K562 (cell line): ENCODE measurements at regions not wholly inside any gene's neighbourhood (a gene's known extent, or its start where the extent isn't known, plus 50 kb on each side); places are given as distances from the start of the nearest gene placed in this dataset.

Experiments
- BDP1 ChIP-seq: IDR thresholded peaks from 3 replicates; pipeline ENCODE4 v1.6.1; 2011; ENCODE audit not compliant: insufficient read length, insufficient read depth
- CCAR2 ChIP-seq: fragments of 200-400 bp; formaldehyde crosslinking; IDR thresholded peaks from 2 replicates; pipeline ENCODE4 v1.6.1; 2017; ENCODE audit warnings: mild to moderate bottlenecking, low read depth, low read length
- GABPB1 ChIP-seq: sonication (generic); formaldehyde crosslinking; IDR thresholded peaks from 2 replicates; pipeline ENCODE4 v1.8.0; 2022; ENCODE audit warnings: mild to moderate bottlenecking, missing genetic modification reagents
- GABPB2 ChIP-seq: fragments of 250-450 bp; sonication (Bioruptor Pico); conservative IDR thresholded peaks from 2 replicates; pipeline ENCODE4 v1.5.1; 2021; ENCODE audit warnings: mild to moderate bottlenecking
- LCOR ChIP-seq: sonication (generic); formaldehyde crosslinking; IDR thresholded peaks from 2 replicates; pipeline ENCODE4 v1.8.0; 2022; ENCODE audit warnings: mild to moderate bottlenecking, missing genetic modification reagents
- SMAD3 ChIP-seq: fragments of 450-650 bp; formaldehyde crosslinking; conservative IDR thresholded peaks from 2 replicates; pipeline ENCODE4 v1.4.0; 2020; ENCODE audit warnings: mild to moderate bottlenecking
- SP1 ChIP-seq: sonication (generic); formaldehyde crosslinking; IDR thresholded peaks from 2 replicates; pipeline ENCODE4 v1.8.1; 2022; ENCODE audit warnings: mild to moderate bottlenecking, missing genetic modification reagents
- SUPT5H ChIP-seq: fragments of 450-650 bp; IDR thresholded peaks from 2 replicates; pipeline ENCODE4 v1.6.1; 2016
- ZNF778 ChIP-seq: fragments of 450-650 bp; formaldehyde crosslinking; IDR thresholded peaks from 2 replicates; pipeline ENCODE4 v1.4.0; 2020; ENCODE audit warnings: mild to moderate bottlenecking, moderate library complexity
- TF ChIP-seq, protein P1 (sequence below): fragments of 150-350 bp; IDR thresholded peaks from 2 replicates; pipeline ENCODE4 v1.6.1; 2014; ENCODE audit warnings: low read depth, mild to moderate bottlenecking, low read length, borderline replicate concordance
- TF ChIP-seq, protein P2 (sequence below): fragments of 200-800 bp; sonication (Bioruptor generic); IDR thresholded peaks from 2 replicates; pipeline ENCODE4 v1.6.1; 2016; ENCODE audit warnings: missing genetic modification characterization, missing compliant biosample characterization

DNA sequence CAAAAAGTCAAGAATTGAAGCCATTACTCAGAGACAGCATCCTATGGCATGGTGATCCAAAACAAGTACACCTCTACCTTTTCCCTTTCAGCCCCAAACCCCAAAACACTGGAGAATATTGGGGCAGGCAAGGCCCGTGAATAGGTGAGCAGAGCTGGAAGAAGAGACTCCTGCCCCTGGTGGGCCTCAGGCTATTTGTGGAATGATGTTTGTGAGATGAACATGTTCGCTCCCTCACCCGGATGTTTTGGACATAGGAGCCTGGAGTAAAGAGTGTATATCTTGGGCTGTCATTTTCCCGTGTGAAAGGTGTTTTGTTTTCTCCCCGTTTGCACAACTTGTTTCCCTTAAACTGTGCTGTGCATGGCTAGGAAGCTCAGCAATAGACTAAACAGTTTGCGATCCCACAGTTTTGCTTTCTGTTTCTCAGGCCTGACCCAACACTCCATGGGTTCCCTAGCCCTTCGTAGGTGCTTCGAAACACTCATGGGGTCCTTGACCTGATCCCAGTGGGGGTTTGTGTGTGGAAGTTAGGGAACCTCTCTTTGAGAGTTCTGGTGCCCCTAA is 136.5 kb upstream of the TNP1 start (continued):
- TF ChIP-seq, protein P1, sequence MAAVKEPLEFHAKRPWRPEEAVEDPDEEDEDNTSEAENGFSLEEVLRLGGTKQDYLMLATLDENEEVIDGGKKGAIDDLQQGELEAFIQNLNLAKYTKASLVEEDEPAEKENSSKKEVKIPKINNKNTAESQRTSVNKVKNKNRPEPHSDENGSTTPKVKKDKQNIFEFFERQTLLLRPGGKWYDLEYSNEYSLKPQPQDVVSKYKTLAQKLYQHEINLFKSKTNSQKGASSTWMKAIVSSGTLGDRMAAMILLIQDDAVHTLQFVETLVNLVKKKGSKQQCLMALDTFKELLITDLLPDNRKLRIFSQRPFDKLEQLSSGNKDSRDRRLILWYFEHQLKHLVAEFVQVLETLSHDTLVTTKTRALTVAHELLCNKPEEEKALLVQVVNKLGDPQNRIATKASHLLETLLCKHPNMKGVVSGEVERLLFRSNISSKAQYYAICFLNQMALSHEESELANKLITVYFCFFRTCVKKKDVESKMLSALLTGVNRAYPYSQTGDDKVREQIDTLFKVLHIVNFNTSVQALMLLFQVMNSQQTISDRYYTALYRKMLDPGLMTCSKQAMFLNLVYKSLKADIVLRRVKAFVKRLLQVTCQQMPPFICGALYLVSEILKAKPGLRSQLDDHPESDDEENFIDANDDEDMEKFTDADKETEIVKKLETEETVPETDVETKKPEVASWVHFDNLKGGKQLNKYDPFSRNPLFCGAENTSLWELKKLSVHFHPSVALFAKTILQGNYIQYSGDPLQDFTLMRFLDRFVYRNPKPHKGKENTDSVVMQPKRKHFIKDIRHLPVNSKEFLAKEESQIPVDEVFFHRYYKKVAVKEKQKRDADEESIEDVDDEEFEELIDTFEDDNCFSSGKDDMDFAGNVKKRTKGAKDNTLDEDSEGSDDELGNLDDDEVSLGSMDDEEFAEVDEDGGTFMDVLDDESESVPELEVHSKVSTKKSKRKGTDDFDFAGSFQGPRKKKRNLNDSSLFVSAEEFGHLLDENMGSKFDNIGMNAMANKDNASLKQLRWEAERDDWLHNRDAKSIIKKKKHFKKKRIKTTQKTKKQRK, result no peak
- TF ChIP-seq LCOR (CRISPR knock-in tag) (no peak), SMAD3 (no peak), GABPB1 (no peak), GABPB2 (CRISPR knock-in tag) (no peak), BDP1 (no peak), CCAR2 (no peak), SUPT5H (no peak), SP1 (CRISPR knock-in tag) (no peak), ZNF778 (no peak)
- TF ChIP-seq, protein P2, sequence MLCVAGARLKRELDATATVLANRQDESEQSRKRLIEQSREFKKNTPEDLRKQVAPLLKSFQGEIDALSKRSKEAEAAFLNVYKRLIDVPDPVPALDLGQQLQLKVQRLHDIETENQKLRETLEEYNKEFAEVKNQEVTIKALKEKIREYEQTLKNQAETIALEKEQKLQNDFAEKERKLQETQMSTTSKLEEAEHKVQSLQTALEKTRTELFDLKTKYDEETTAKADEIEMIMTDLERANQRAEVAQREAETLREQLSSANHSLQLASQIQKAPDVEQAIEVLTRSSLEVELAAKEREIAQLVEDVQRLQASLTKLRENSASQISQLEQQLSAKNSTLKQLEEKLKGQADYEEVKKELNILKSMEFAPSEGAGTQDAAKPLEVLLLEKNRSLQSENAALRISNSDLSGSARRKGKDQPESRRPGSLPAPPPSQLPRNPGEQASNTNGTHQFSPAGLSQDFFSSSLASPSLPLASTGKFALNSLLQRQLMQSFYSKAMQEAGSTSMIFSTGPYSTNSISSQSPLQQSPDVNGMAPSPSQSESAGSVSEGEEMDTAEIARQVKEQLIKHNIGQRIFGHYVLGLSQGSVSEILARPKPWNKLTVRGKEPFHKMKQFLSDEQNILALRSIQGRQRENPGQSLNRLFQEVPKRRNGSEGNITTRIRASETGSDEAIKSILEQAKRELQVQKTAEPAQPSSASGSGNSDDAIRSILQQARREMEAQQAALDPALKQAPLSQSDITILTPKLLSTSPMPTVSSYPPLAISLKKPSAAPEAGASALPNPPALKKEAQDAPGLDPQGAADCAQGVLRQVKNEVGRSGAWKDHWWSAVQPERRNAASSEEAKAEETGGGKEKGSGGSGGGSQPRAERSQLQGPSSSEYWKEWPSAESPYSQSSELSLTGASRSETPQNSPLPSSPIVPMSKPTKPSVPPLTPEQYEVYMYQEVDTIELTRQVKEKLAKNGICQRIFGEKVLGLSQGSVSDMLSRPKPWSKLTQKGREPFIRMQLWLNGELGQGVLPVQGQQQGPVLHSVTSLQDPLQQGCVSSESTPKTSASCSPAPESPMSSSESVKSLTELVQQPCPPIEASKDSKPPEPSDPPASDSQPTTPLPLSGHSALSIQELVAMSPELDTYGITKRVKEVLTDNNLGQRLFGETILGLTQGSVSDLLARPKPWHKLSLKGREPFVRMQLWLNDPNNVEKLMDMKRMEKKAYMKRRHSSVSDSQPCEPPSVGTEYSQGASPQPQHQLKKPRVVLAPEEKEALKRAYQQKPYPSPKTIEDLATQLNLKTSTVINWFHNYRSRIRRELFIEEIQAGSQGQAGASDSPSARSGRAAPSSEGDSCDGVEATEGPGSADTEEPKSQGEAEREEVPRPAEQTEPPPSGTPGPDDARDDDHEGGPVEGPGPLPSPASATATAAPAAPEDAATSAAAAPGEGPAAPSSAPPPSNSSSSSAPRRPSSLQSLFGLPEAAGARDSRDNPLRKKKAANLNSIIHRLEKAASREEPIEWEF, result no peak
